Activated naive CD8-positive, alpha-beta T cell treated with anti-CD3 and anti-CD28 coated beads, Interleukin-2, amount 50 U/mL, for 24 hours (primary cell): ENCODE measurements at regions not wholly inside any gene's neighbourhood (a gene's known extent, or its start where the extent isn't known, plus 50 kb on each side); places are given as distances from the start of the nearest gene placed in this dataset.
A peak's percentile ranks its signal among the peaks of the same experiment; 100 is the strongest.

ENCODE experiments used
- ATAC-seq: fragments of 150-1000 bp; cut with Tn5 transposase; one replicate; pipeline ENCODE4 v1.10.0; 2021
- DNase-seq: peaks from one replicate; pipeline ENCODE4 v3.0.0; 2021
- H3K27ac Mint-ChIP-seq: one replicate; pipeline ENCODE4 v1.8.0; 2021; ENCODE audit warnings: mild to moderate bottlenecking, mixed read lengths
- H3K27me3 Mint-ChIP-seq: one replicate; pipeline ENCODE4 v1.8.0; 2021; ENCODE audit warnings: mixed read lengths
- H3K36me3 Mint-ChIP-seq: one replicate; pipeline ENCODE4 v1.8.0; 2021; ENCODE audit warnings: low read depth, mixed read lengths
- H3K4me1 Mint-ChIP-seq: one replicate; pipeline ENCODE4 v1.8.0; 2021; ENCODE audit warnings: mixed read lengths
- H3K4me3 Mint-ChIP-seq: one replicate; pipeline ENCODE4 v1.8.0; 2021; ENCODE audit warnings: mild to moderate bottlenecking, moderate library complexity, mixed read lengths
- H3K9me3 Mint-ChIP-seq: one replicate; pipeline ENCODE4 v1.8.0; 2021; ENCODE audit warnings: mixed read lengths

- ATAC-seq: no peak
- H3K4me1 Mint-ChIP-seq: peaks cover 25% of the 10 kb centered on the region
- peaks cover 13% of the 10 kb centered on the region for H3K27me3 Mint-ChIP-seq
- no peak overlapping the region for H3K27ac Mint-ChIP-seq
- no peaks in the 10 kb centered on the region for H3K9me3 Mint-ChIP-seq
- DNase-seq: no peak
- H3K4me3 Mint-ChIP-seq: no peak overlapping the region
- no peaks in the 10 kb centered on the region for H3K36me3 Mint-ChIP-seq
These were observed 169.0 kb downstream of the SYK start for GRCh38 chr9:90970608-90971007.

- Mint-ChIP-seq H3K27me3 (peaks cover 16% of the 10 kb centered on the region), H3K27ac (no peak overlapping the region), H3K4me3 (no peak overlapping the region), H3K4me1 (peaks cover 10% of the 10 kb centered on the region), H3K36me3 (no peaks in the 10 kb centered on the region), H3K9me3 (no peaks in the 10 kb centered on the region)
- DNase-seq: no peak
- no peak for ATAC-seq
These were observed 170.4 kb downstream of the SYK start for GRCh38 chr9:90972057-90972456.

- H3K9me3 Mint-ChIP-seq: no peaks in the 10 kb centered on the region
- H3K27me3 Mint-ChIP-seq: peaks cover 22% of the 10 kb centered on the region
- peaks cover 2% of the 10 kb centered on the region for H3K4me1 Mint-ChIP-seq
- no peak overlapping the region for H3K27ac Mint-ChIP-seq
- ATAC-seq (no peak), DNase-seq (no peak)
- no peaks in the 10 kb centered on the region for H3K36me3 Mint-ChIP-seq
- H3K4me3 Mint-ChIP-seq: no peak overlapping the region
These were observed 172.4 kb downstream of the SYK start for GRCh38 chr9:90974016-90974415.

- Mint-ChIP-seq H3K27me3 (peaks cover 28% of the 10 kb centered on the region), H3K9me3 (no peaks in the 10 kb centered on the region), H3K36me3 (no peaks in the 10 kb centered on the region), H3K4me3 (no peak overlapping the region), H3K4me1 (peaks cover 8% of the 10 kb centered on the region), H3K27ac (no peak overlapping the region)
- ATAC-seq: no peak
- DNase-seq: no peak
These were observed 173.1 kb downstream of the SYK start for GRCh38 chr9:90974643-90975245.

GRCh38 chr9:90975781-90976538 lies 174.3 kb downstream of the SYK start:
- no peaks in the 10 kb centered on the region for H3K9me3 Mint-ChIP-seq
- peaks cover 37% of the 10 kb centered on the region for H3K27me3 Mint-ChIP-seq
- H3K4me1 Mint-ChIP-seq: peaks cover 11% of the 10 kb centered on the region
- H3K36me3 Mint-ChIP-seq: no peaks in the 10 kb centered on the region
- H3K4me3 Mint-ChIP-seq: no peak overlapping the region
- ATAC-seq (no peak), DNase-seq (no peak)
- H3K27ac Mint-ChIP-seq: no peak overlapping the region

- Mint-ChIP-seq H3K4me3 (no peak overlapping the region), H3K27me3 (peaks cover 37% of the 10 kb centered on the region), H3K4me1 (peaks cover 22% of the 10 kb centered on the region), H3K36me3 (no peaks in the 10 kb centered on the region), H3K9me3 (no peaks in the 10 kb centered on the region), H3K27ac (no peak overlapping the region)
- ATAC-seq: no peak
- no peak for DNase-seq
These were observed 177.5 kb downstream of the SYK start for GRCh38 chr9:90979138-90979551.

- H3K27me3 Mint-ChIP-seq: peaks cover 34% of the 10 kb centered on the region
- no peak overlapping the region for H3K27ac Mint-ChIP-seq
- ATAC-seq (no peak), DNase-seq (no peak)
- no peaks in the 10 kb centered on the region for H3K36me3 Mint-ChIP-seq
- no peaks in the 10 kb centered on the region for H3K9me3 Mint-ChIP-seq
- no peak overlapping the region for H3K4me3 Mint-ChIP-seq
- H3K4me1 Mint-ChIP-seq: peaks cover 21% of the 10 kb centered on the region
These were observed 178.0 kb downstream of the SYK start for GRCh38 chr9:90979639-90980038.

GRCh38 chr9:90981726-90982125 lies 180.1 kb downstream of the SYK start:
- Mint-ChIP-seq H3K4me3 (no peak overlapping the region), H3K4me1 (peaks cover 20% of the 10 kb centered on the region), H3K27me3 (peaks cover 29% of the 10 kb centered on the region), H3K9me3 (no peaks in the 10 kb centered on the region), H3K27ac (peak overlapping the region; percentile 58), H3K36me3 (no peaks in the 10 kb centered on the region)
- peak; percentile 77 for ATAC-seq
- DNase-seq: no peak

GRCh38 chr9:90983394-90983793 lies 181.8 kb downstream of the SYK start:
- H3K36me3 Mint-ChIP-seq: no peaks in the 10 kb centered on the region
- no peak for DNase-seq
- H3K27me3 Mint-ChIP-seq: peaks cover 22% of the 10 kb centered on the region
- H3K4me1 Mint-ChIP-seq: peaks cover 20% of the 10 kb centered on the region
- no peak overlapping the region for H3K27ac Mint-ChIP-seq
- ATAC-seq: no peak
- H3K4me3 Mint-ChIP-seq: no peak overlapping the region
- H3K9me3 Mint-ChIP-seq: no peaks in the 10 kb centered on the region

GRCh38 chr9:90985631-90986030 lies 184.0 kb downstream of the SYK start:
- H3K27me3 Mint-ChIP-seq: peaks cover 8% of the 10 kb centered on the region
- ATAC-seq (no peak), DNase-seq (no peak)
- H3K9me3 Mint-ChIP-seq: no peaks in the 10 kb centered on the region
- H3K36me3 Mint-ChIP-seq: no peaks in the 10 kb centered on the region
- H3K27ac Mint-ChIP-seq: no peak overlapping the region
- peaks cover 13% of the 10 kb centered on the region for H3K4me1 Mint-ChIP-seq
- no peak overlapping the region for H3K4me3 Mint-ChIP-seq

- DNase-seq (no peak), ATAC-seq (no peak)
- H3K4me3 Mint-ChIP-seq: no peak overlapping the region
- H3K36me3 Mint-ChIP-seq: no peaks in the 10 kb centered on the region
- H3K27me3 Mint-ChIP-seq: peaks cover 6% of the 10 kb centered on the region
- H3K4me1 Mint-ChIP-seq: peaks cover 9% of the 10 kb centered on the region
- no peaks in the 10 kb centered on the region for H3K9me3 Mint-ChIP-seq
- no peak overlapping the region for H3K27ac Mint-ChIP-seq
These were observed 184.5 kb downstream of the SYK start for GRCh38 chr9:90986161-90986560.

GRCh38 chr9:90987566-90987965 lies 185.9 kb downstream of the SYK start:
- H3K27ac Mint-ChIP-seq: no peak overlapping the region
- no peaks in the 10 kb centered on the region for H3K36me3 Mint-ChIP-seq
- no peak for DNase-seq

GRCh38 chr9:90988318-90988717 lies 186.7 kb downstream of the SYK start:
- Mint-ChIP-seq H3K4me1 (no peaks in the 10 kb centered on the region), H3K36me3 (no peaks in the 10 kb centered on the region), H3K4me3 (no peak overlapping the region), H3K9me3 (no peaks in the 10 kb centered on the region), H3K27me3 (peaks cover 8% of the 10 kb centered on the region), H3K27ac (no peak overlapping the region)
- DNase-seq (no peak), ATAC-seq (no peak)

More at GRCh38 chr9:90987566-90987965, 185.9 kb downstream of the SYK start:
- H3K4me1 Mint-ChIP-seq: no peaks in the 10 kb centered on the region
- H3K27me3 Mint-ChIP-seq: peaks cover 8% of the 10 kb centered on the region
- H3K9me3 Mint-ChIP-seq: no peaks in the 10 kb centered on the region
- no peak for ATAC-seq
- H3K4me3 Mint-ChIP-seq: no peak overlapping the region

- H3K27ac Mint-ChIP-seq: no peak overlapping the region
- no peak overlapping the region for H3K4me3 Mint-ChIP-seq
- no peaks in the 10 kb centered on the region for H3K36me3 Mint-ChIP-seq
- H3K27me3 Mint-ChIP-seq: peaks cover 4% of the 10 kb centered on the region
- H3K4me1 Mint-ChIP-seq: no peaks in the 10 kb centered on the region
- ATAC-seq (no peak), DNase-seq (no peak)
- no peaks in the 10 kb centered on the region for H3K9me3 Mint-ChIP-seq
These were observed 190.3 kb downstream of the SYK start for GRCh38 chr9:90991953-90992352.

- DNase-seq (no peak), ATAC-seq (no peak)
- Mint-ChIP-seq H3K4me3 (no peak overlapping the region), H3K36me3 (no peaks in the 10 kb centered on the region), H3K4me1 (peaks cover 1% of the 10 kb centered on the region), H3K27ac (no peak overlapping the region), H3K27me3 (peaks cover 4% of the 10 kb centered on the region), H3K9me3 (no peaks in the 10 kb centered on the region)
These were observed 193.9 kb downstream of the SYK start for GRCh38 chr9:90995516-90995915.
